HG03103 (cell line): ENCODE measurements at regions not wholly inside any gene's neighbourhood (a gene's known extent, or its start where the extent isn't known, plus 50 kb on each side); places are given as distances from the start of the nearest gene placed in this dataset.

Experiments used
- ATAC-seq: cut with Tn5 transposase; IDR thresholded peaks from one replicate; pipeline ENCODE4 v1.9.1; 2021; ENCODE audit warnings: low read depth; ENCODE audit not compliant: unreplicated experiment

GRCh38 chr9:97747201-97747965 is 50.2 kb upstream of the XPA start:
- no peak for ATAC-seq

GRCh38 chr9:97748525-97748924 is 51.4 kb upstream of the XPA start:
- no peak for ATAC-seq

GRCh38 chr9:97749928-97750327 is 52.8 kb upstream of the XPA start:
- no peak for ATAC-seq

- no peak for ATAC-seq
Measured at GRCh38 chr9:97751531-97751930, 54.4 kb upstream of the XPA start.

- no peak for ATAC-seq
Measured at GRCh38 chr9:97752274-97752673, 55.1 kb upstream of the XPA start.

- ATAC-seq: no peak
Measured at GRCh38 chr9:97753364-97753763, 56.2 kb upstream of the XPA start.

- no peak for ATAC-seq
Measured at GRCh38 chr9:97753975-97754374, 56.8 kb upstream of the XPA start.

- no peak for ATAC-seq
Measured at GRCh38 chr9:97755618-97756267, 58.6 kb upstream of the XPA start.

- no peak for ATAC-seq
Measured at GRCh38 chr9:97756991-97757390, 59.9 kb upstream of the XPA start.

GRCh38 chr9:97758334-97758916 is 61.3 kb upstream of the XPA start:
- ATAC-seq: no peak

GRCh38 chr9:97759581-97760288 is 62.6 kb upstream of the XPA start:
- ATAC-seq: no peak

GRCh38 chr9:97761056-97761598 is 64.0 kb upstream of the XPA start:
- ATAC-seq: no peak

- ATAC-seq: no peak
Measured at GRCh38 chr9:97761879-97762278, 64.7 kb upstream of the XPA start.

- no peak for ATAC-seq
Measured at GRCh38 chr9:97763874-97764273, 66.7 kb upstream of the XPA start.

GRCh38 chr9:97766092-97766491 is 69.0 kb upstream of the XPA start:
- no peak for ATAC-seq

- no peak for ATAC-seq
Measured at GRCh38 chr9:97766610-97767009, 69.5 kb upstream of the XPA start.

- ATAC-seq: no peak
Measured at GRCh38 chr9:97767891-97768290, 70.8 kb upstream of the XPA start.

GRCh38 chr9:97768746-97769145 is 71.6 kb upstream of the XPA start:
- no peak for ATAC-seq

GRCh38 chr9:97769208-97769607 is 72.1 kb upstream of the XPA start:
- no peak for ATAC-seq

- ATAC-seq: no peak
Measured at GRCh38 chr9:97770808-97771372, 73.8 kb upstream of the XPA start.

- no peak for ATAC-seq
Measured at GRCh38 chr9:97771641-97772040, 74.5 kb upstream of the XPA start.
